Upper lobe of left lung (tissue), 4 donors: ENCODE measurements at regions not wholly inside any gene's neighbourhood (a gene's known extent, or its start where the extent isn't known, plus 50 kb on each side); places are given as distances from the start of the nearest gene placed in this dataset.

ENCODE experiments used
- CTCF ChIP-seq, 6 experiments: fragments of 450-650 bp in 4 of 6; fragments of 200-600 bp in 2 of 6; sonication (generic) in 2 of 6; IDR thresholded peaks; one replicate each; pipeline ENCODE4 v1.5.1; 2016 to 2019; ENCODE audit warnings: antibody characterized with exemption in 6 of 6
- EP300 ChIP-seq, 4 donors: sonication (generic); formaldehyde crosslinking; IDR thresholded peaks; one replicate each; pipeline ENCODE4 v1.5.1; 2017; ENCODE audit warnings: antibody characterized with exemption in 4 of 4, control low read depth in 2 of 4
- POLR2A ChIP-seq, 4 donors: fragments of 450-650 bp; IDR thresholded peaks; one replicate each; pipeline ENCODE4 v1.5.1; 2016 to 2017; ENCODE audit warnings: antibody characterized with exemption in 4 of 4, mild to moderate bottlenecking in 2 of 4

GRCh38 chr6:66689608-66690007, 982.6 kb upstream of the EYS start:
- no peak for TF ChIP-seq EP300 (IDR thresholded peaks at IDR 0.05)
- TF ChIP-seq POLR2A (IDR thresholded peaks at IDR 0.05), result no peak
- TF ChIP-seq CTCF (IDR thresholded peaks at IDR 0.05), result no peak
